HepG2 (cell line): ENCODE measurements at regions not wholly inside any gene's neighbourhood (a gene's known extent, or its start where the extent isn't known, plus 50 kb on each side); places are given as distances from the start of the nearest gene placed in this dataset.
A peak's percentile ranks its signal among the peaks of the same experiment; 100 is the strongest.

Source experiments
- ATAC-seq: fragments of 200-7000 bp; cut with Tn5 transposase; 3 replicates; pipeline ENCODE4 v1.9.1; 2020; ENCODE audit warnings: mild to moderate bottlenecking, moderate library complexity
- BruUV-seq: library from RNA; stranded (reverse); fragments of 400-500 nt; replicated peaks from 2 replicates; lab custom pipeline; 2021; lab: Mats Ljungman, UMichigan
- CTCF ChIA-PET: fragments of 300-600 bp; formaldehyde crosslinking; extraction: SDS; loops from one replicate; lab custom pipeline; 2021; ENCODE audit warnings: low total read pairs, inconsistent platforms, low intra/inter-chr PET ratio; lab: Yijun Ruan, JAX
- POLR2A ChIA-PET: fragments of 350-600 bp; sonication (Branson Sonifier 250); formaldehyde crosslinking; loops from one replicate; lab custom pipeline; 2020; ENCODE audit warnings: antibody characterized with exemption, inconsistent platforms; lab: Yijun Ruan, JAX
- DNase-seq: peaks from one replicate; pipeline ENCODE4 v3.0.0-alpha.2; 2015; ENCODE audit warnings: low spot score
- FAIRE-seq: peaks from 3 replicates; lab custom pipeline; 2011; peaks lifted over from hg19 to GRCh38; lab: Jason Lieb, UNC
- H2AFZ ChIP-seq: one replicate; pipeline ENCODE4 v1.6.1; 2011; ENCODE audit warnings: low read length, inconsistent platforms
- H3K27ac ChIP-seq: fragments of 300-600 bp; 3 replicates; pipeline ENCODE4 v1.8.0; 2011; ENCODE audit warnings: mixed run types, mild to moderate bottlenecking, mixed read lengths, low read length, inconsistent platforms; ENCODE audit not compliant: insufficient read depth; ENCODE audit errors: extremely low read length
- H3K27me3 ChIP-seq, 2 experiments: fragments of 200-600 bp in 1 of 2; 2 replicates in 1 of 2; 3 replicates in 1 of 2; pipeline versions ENCODE4 v1.6.0 to v1.8.0; 2011; ENCODE audit warnings: low read length in 2 of 2, mild to moderate bottlenecking in 2 of 2, moderate library complexity in 2 of 2, inconsistent platforms in 1 of 2; ENCODE audit not compliant: insufficient read depth in 2 of 2, control insufficient read depth in 1 of 2
- H3K36me3 ChIP-seq, 2 experiments: fragments of 200-600 bp in 1 of 2; replicated peaks in 1 of 2; 2 replicates in 1 of 2; 3 replicates in 1 of 2; pipeline versions ENCODE4 v1.5.1 to v1.8.0; 2011; ENCODE audit warnings: low read length in 2 of 2, inconsistent platforms in 1 of 2; ENCODE audit not compliant: insufficient read depth in 2 of 2, control insufficient read depth in 1 of 2
- H3K4me1 ChIP-seq: 2 replicates; pipeline ENCODE4 v1.5.1; 2012; ENCODE audit warnings: low read length, inconsistent platforms; ENCODE audit not compliant: insufficient read depth
- H3K4me2 ChIP-seq: 2 replicates; pipeline ENCODE4 v1.6.0; 2011; ENCODE audit warnings: low read depth, low read length, inconsistent platforms
- H3K4me3 ChIP-seq, 3 experiments: fragments of 200-600 bp in 1 of 3; sonication (generic), shearing (Covaris generic) in 1 of 3; replicated peaks in 1 of 3; 2 replicates each; pipeline ENCODE4 v1.5.1; 2011 to 2016; ENCODE audit warnings: low read length in 3 of 3, inconsistent platforms in 2 of 3, low read depth in 2 of 3, mild to moderate bottlenecking in 2 of 3, control low read depth in 1 of 3, mixed read lengths in 1 of 3; ENCODE audit not compliant: insufficient read depth in 1 of 3
- H3K79me2 ChIP-seq: one replicate; pipeline ENCODE4 v1.6.1; 2011; ENCODE audit warnings: low read length, inconsistent platforms; ENCODE audit not compliant: insufficient read depth
- H3K9ac ChIP-seq: 2 replicates; pipeline ENCODE4 v1.6.0; 2011; ENCODE audit warnings: mild to moderate bottlenecking, low read depth, low read length, inconsistent platforms; ENCODE audit not compliant: insufficient read depth
- H3K9me3 ChIP-seq: 2 replicates; pipeline ENCODE4 v1.5.1; 2012; ENCODE audit warnings: mild to moderate bottlenecking, low read length
- H4K20me1 ChIP-seq: 2 replicates; pipeline ENCODE4 v1.6.0; 2011; ENCODE audit warnings: inconsistent platforms, mild to moderate bottlenecking, low read length, moderate library complexity; ENCODE audit not compliant: insufficient read depth
- ARNT2 ChIP-seq: sonication (generic); formaldehyde crosslinking; IDR thresholded peaks from 2 replicates; pipeline ENCODE4 v1.8.0; 2022; ENCODE audit warnings: mild to moderate bottlenecking, low read depth, missing genetic modification reagents, moderate library complexity
- KAT8 ChIP-seq: IDR thresholded peaks from 2 replicates; pipeline ENCODE4 v1.6.1; 2016; ENCODE audit warnings: missing genetic modification reagents, missing compliant biosample characterization
- MAFF ChIP-seq: IDR thresholded peaks from 2 replicates; pipeline ENCODE4 v1.6.1; 2011; ENCODE audit warnings: low read depth, low read length, improper control_type of control experiment
- MAFK ChIP-seq, 2 experiments: IDR thresholded peaks in 1 of 2; conservative IDR thresholded peaks in 1 of 2; 2 replicates each; pipeline ENCODE4 v1.6.1; 2011; ENCODE audit warnings: improper control_type of control experiment in 2 of 2, low read length in 2 of 2
- ZFP91 ChIP-seq: sonication (generic); formaldehyde crosslinking; IDR thresholded peaks from 2 replicates; pipeline ENCODE4 v1.9.0; 2022; ENCODE audit warnings: missing genetic modification reagents, mild to moderate bottlenecking, borderline replicate concordance
- ZNF362 ChIP-seq: sonication (generic); formaldehyde crosslinking; IDR thresholded peaks from 2 replicates; pipeline ENCODE4 v1.4.0; 2020; ENCODE audit warnings: missing genetic modification reagents, mild to moderate bottlenecking, borderline replicate concordance
- WGBS: methylation state at CpG from one replicate; pipeline ENCODE4 v1.1.6; 2017; ENCODE audit warnings: low lambda C conversion rate; 5-methylcytosine and 5-hydroxymethylcytosine counted together
- in situ Hi-C: cut with HindIII; loops from 2 replicates; pipeline ENCODE4 v1.10.0; 2017; ENCODE audit warnings: low pct_unique_long_range_greater_than_20kb; ENCODE audit not compliant: extremely low pct_ligation_motif_present
- intact Hi-C: fragments of 100-400 bp; cut with micrococcal nuclease; formaldehyde crosslinking; loops from one replicate; pipeline ENCODE4 v1.10.0; 2022; ENCODE audit not compliant: unreplicated experiment

GRCh38 chr2:8536686-8537561, 144.9 kb upstream of the ID2 start:
- ATAC-seq (no peak), FAIRE-seq (no peak), DNase-seq (no peak)
- Histone ChIP-seq H4K20me1 (no peaks in the 10 kb centered on the region), H3K36me3 (no peaks in the 10 kb centered on the region), H3K9me3 (peaks cover 4% of the 10 kb centered on the region; the same call in 1 of the 2 replicates), H3K79me2 (no peaks in the 10 kb centered on the region), H3K4me3 (no peak overlapping the region), H2AFZ (no peak overlapping the region), H3K27ac (no peak overlapping the region), H3K4me1 (peaks cover 42% of the 10 kb centered on the region), H3K9ac (no peak overlapping the region), H3K4me2 (no peak overlapping the region), H3K27me3 (peaks cover 14 to 54% of the 10 kb centered on the region in 2 experiments)
- intact Hi-C loops (no loop called here), in situ Hi-C loops (no loop called here)
- BruUV-seq, result no TSS peak
- WGBS, result 50% methylated on average over 16 of the region's 16 CpGs
- TF ChIP-seq MAFF (0 out of 2 replicates have a peak, but pooled peaks have one; percentile 5), ZFP91 (no peak), KAT8 (no peak), MAFK (conservative IDR thresholded peaks at IDR 0.05 in 1 of 2, IDR thresholded peaks at IDR 0.05 in 1 of 2; ENCODE audit: low read length in 2 of 2) (peak in 1 of 2 experiments; percentile 32; a peak in 1 of 4 replicates), ZNF362 (CRISPR knock-in tag) (no peak), ARNT2 (CRISPR knock-in tag) (no peak)
- ChIA-PET CTCF (no interaction called here), POLR2A (interaction anchor here (1.2 to 1.8 kb wide), 2 partner anchors 144 to 145 kb away, joined by 4 to 8 read pairs; partner anchors contain the start of gene ID2)
